GM12875 (cell line): ENCODE measurements at regions not wholly inside any gene's neighbourhood (a gene's known extent, or its start where the extent isn't known, plus 50 kb on each side); places are given as distances from the start of the nearest gene placed in this dataset.

Experiments used
- H3K4me3 ChIP-seq: one replicate; pipeline ENCODE4 v1.5.1; 2011; ENCODE audit warnings: low read depth, low read length, control low read depth
- TF ChIP-seq, protein P1 (sequence below): IDR thresholded peaks from 2 replicates; pipeline ENCODE4 v1.5.1; 2011; ENCODE audit warnings: low read depth, mild to moderate bottlenecking, control low read depth, inconsistent platforms, low read length, moderate library complexity, borderline replicate concordance; ENCODE audit not compliant: insufficient read depth

DNA sequence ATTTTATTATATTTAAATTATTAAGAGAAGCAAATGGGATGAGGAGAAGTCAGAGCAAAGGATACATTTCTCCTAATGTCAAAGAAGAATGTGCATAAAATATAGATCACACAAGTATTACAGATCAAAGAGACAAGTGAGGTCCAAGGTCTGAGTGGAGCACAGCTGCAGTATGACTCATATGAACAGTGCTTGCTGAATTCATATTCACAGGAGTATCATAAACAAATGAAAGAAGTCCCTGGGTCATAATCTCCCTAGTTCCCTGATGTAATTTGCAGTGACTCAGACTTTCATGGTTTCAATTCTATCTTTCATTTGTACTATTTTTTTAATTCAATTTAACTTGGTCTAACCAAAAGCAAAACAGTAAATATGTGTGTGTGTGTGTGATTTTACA lies 499.0 kb upstream of the CCDC179 start:
- TF ChIP-seq, protein P1, sequence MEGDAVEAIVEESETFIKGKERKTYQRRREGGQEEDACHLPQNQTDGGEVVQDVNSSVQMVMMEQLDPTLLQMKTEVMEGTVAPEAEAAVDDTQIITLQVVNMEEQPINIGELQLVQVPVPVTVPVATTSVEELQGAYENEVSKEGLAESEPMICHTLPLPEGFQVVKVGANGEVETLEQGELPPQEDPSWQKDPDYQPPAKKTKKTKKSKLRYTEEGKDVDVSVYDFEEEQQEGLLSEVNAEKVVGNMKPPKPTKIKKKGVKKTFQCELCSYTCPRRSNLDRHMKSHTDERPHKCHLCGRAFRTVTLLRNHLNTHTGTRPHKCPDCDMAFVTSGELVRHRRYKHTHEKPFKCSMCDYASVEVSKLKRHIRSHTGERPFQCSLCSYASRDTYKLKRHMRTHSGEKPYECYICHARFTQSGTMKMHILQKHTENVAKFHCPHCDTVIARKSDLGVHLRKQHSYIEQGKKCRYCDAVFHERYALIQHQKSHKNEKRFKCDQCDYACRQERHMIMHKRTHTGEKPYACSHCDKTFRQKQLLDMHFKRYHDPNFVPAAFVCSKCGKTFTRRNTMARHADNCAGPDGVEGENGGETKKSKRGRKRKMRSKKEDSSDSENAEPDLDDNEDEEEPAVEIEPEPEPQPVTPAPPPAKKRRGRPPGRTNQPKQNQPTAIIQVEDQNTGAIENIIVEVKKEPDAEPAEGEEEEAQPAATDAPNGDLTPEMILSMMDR = no peak
- no peak overlapping the region for H3K4me3 ChIP-seq

DNA sequence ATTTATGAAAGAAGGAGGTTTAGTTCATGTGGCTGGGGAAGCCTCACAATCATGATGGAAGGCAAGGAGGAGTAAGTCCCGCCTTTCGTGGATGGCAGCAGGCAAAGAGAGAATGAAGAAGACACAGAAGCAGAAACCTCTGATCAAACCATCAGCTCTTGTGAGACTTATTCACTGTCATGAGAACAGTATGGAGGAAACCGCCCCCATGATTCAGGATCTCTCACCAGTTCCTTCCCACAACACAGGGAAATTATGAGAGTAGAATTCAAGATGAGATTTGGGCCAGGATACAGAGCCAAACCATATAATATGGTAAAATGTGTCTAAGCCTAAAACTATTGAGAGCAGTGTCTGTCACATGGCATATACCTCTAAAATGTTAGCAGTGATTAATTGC lies 503.8 kb upstream of the CCDC179 start:
- TF ChIP-seq, protein P1 = no peak
- H3K4me3 ChIP-seq = no peak overlapping the region

DNA sequence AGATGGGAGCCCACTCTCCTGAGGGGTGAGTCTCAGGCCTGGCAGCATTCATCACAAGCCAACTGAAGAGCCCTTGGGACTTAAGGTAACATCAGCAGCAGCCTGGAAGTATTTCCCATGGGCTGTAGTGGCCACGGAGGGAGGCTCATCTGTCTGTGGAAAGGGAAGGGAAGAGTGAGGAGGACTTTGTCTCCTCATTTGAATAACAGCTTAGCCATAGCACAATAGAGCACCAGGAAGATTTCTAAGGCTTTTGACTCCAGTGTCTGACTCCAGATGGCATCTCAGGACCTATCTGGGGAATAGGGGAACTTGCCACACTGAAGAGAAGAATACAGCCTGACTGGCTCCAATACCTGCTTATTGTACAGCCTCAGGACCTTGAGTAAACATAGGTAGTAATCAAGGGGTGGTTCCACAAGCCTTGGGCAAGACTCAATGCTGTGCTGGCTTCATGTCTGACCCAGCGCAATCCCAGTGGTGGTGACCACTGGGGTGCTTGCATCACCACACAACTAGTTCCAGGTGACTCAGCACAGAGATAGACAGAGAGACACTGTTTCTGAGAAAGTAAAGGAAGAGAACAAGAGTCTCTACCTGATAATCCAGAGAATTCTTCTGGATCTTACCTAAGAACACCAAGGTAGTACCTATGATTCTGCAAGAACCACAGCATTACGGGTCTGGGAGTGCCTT lies 510.5 kb upstream of the CCDC179 start:
- no peak overlapping the region for H3K4me3 ChIP-seq
- TF ChIP-seq, protein P1 = no peak

DNA sequence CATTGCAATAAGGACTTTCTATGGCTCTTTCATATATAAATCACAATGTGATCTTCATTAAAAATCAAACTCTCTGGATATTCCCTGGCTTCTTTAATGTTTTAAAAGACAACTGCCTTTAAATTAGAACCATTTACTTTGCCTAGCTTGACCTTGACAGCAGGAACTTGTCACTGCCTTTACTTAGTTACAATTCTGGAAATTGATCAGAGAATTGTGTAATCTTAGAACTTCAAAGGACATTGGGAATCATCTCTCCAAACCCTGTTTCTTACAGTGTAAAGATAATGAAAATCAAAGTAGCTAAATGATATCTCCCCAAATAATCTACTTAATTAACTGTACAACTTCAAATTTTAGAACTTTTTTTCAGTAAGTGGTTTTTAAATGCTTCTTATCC lies 517.6 kb upstream of the CCDC179 start:
- TF ChIP-seq, protein P1 = no peak
- H3K4me3 ChIP-seq = no peak overlapping the region

DNA sequence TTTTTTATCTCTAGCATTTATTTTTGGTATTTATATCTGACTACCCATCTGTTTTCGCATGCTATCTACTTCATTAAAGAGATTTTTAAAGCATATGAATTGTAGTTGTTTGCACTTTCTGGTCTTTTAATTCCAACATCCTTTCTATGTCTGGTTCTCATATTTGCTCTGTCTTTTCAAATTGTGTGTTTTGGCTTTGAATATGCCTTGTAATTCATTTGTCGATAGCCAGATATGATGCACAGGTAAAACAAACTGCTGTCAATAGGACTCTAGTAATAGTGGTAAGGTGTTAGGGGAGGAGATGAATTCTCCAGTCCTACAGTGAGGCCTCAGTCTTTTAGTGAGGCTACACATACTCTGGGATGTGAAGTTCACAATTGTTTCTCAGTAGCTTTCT lies 530.8 kb upstream of the CCDC179 start:
- TF ChIP-seq, protein P1 = no peak
- no peak overlapping the region for H3K4me3 ChIP-seq

DNA sequence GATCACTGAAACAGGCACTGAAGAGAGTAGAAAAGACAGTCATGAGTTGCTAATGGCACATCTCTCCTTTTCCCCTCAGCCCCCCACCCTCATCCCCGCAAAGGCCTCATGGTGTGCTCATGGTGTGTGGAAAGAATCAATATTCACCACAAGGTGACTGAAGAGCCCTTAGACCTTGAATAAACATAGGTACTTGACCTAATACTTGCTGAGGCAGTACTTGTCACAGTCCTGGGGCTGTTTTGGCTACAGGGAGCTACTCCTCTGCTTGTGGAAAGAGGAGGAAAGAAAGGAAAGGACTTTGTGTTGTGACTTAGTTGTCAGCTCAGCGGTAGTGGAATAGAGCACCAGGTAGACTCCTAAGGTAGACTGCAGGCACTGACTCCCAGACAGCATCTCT lies 537.8 kb upstream of the CCDC179 start:
- no peak overlapping the region for H3K4me3 ChIP-seq
- TF ChIP-seq, protein P1 = no peak

DNA sequence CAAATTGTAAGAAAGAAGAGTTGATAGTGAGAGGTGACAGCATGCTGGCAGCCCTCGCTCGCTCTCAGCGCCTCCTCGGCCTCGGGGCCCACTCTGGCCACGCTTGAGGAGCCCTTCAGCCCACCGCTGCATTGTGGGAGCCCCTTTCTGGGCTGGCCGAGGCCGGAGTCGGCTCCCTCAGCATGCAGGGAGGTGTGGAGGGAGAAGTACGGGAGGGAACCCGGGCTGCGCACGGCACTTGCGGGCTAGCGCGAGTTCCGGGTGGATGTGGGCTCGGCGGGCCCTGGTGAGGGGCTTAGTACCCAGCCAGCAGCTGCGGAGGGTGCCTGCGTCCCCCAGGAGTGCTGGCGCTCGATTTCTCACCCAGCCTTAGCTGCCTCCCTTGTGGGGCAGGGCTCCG lies 539.7 kb upstream of the CCDC179 start:
- TF ChIP-seq, protein P1 = no peak
- no peak overlapping the region for H3K4me3 ChIP-seq
